GM19239 (cell line): ENCODE measurements at regions not wholly inside any gene's neighbourhood (a gene's known extent, or its start where the extent isn't known, plus 50 kb on each side); places are given as distances from the start of the nearest gene placed in this dataset.
A peak's percentile ranks its signal among the peaks of the same experiment; 100 is the strongest.
"Not testable (repeated sequence)": the region's sequence is repeated elsewhere in the genome, so short reads cannot be mapped to it uniquely, and the experiment has no call there.

Source experiments
- DNase-seq: peaks from one replicate; pipeline ENCODE4 v3.0.0; 2011; ENCODE audit warnings: low spot score; ENCODE audit not compliant: insufficient read length
- FAIRE-seq: peaks from 2 replicates; lab custom pipeline; 2011; peaks lifted over from hg19 to GRCh38; lab: Jason Lieb, UNC

DNA sequence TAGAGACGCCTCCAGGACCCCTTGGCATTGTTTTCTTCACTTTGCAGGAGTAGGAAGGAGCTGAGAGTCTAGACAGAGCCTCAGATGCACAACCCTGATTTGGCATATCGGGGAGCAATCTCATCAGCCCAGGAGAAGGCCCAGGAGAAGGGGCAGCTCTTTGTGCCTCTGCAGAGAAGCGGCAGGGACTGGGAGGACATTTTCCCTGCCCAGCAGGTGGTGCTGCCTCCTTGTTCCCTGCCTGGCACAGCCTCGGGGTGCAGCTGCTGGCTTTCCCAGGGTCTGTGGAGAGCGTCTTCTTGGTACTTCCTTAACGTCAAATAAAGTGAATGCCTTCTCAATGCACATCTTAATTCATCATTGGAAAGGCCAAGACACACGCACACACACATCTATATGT lies 419.5 kb downstream of the TMEM121 start:
- FAIRE-seq (no peak), DNase-seq (no peak)

DNA sequence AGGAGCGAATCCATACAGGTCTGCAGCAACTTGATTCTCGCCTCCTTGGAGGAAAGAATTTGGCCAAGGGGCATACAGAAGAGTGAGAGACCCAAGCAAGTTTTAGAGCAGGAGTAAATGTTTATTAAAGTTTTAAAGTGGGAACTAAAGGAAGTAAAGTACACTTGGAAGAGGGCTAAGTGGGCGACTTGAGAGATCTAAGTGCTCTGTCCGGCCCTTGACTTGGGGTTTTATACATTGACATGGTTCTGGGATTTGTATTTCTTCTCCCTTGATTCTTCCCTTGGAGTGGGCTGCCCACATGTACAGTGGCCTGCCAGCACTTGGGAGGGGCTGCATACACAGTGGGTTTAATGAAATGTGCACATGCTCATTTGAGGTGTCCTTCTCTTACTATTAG lies 421.2 kb downstream of the TMEM121 start:
- DNase-seq = no peak
- no peak for FAIRE-seq

DNA sequence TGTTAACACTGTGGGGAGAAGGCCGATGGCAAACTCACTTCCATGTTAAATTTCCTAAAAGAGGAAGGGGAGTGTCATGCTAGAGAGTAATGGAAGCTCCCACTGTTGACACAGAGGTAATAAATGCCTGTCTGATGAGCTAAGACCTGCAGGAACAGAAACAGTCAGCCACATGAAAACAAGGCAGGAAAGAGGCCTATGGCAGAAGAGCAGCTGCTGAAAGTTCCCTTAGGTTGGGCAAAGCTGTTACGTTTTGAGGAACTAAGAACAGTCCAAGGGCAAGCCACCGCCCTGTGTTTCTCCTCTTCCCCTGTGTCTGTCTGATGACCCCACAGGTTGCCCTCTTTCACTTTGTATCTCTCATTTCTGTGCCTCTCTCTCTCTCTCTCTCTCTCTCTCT lies 422.6 kb downstream of the TMEM121 start:
- FAIRE-seq, DNase-seq: not testable (repeated sequence)

DNA sequence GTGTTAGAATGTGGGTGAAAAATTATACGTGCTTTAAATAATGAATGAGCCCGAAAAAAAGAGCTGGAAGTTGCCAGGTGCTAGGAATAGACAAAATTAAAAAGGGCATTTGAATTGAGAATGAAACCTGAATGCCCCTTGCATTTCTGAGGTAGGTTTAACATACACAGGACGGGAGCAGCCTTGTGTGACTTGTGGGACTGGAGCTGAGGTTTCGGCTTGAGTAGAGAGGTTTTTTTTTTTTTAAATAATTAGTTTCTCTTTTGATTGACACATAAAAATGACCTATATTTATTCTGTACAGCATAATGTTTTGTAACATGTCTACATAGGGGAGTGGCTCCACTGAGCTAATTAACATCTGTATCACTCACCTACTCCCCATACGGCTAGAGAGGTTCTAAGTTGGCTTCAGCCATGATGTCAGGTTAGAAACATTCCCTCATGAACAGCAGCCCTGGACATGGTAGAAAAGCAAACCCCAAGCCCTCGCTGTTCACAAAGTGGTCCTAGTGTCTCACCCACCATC lies 424.0 kb downstream of the TMEM121 start:
- DNase-seq, FAIRE-seq: not testable (repeated sequence)

DNA sequence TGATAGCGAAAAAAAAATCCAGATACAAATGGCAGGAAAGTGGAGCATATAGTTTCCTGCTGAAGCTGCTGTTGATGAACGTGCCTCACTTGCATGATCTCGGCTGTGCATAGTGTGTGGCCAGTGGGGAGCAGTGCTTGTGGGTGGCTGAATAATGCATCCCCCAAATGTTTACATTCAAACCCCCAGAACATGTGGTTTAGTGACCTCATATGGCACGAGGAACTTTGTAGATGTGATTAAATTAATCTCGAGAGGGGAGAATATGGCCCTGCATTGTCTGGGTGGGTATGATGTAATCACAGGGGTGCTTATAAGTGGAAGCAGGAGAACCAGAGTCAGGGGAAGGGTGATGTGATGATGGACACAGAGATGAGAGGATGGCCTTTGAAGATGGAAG lies 425.0 kb downstream of the TMEM121 start:
- FAIRE-seq (no peak), DNase-seq (no peak)

DNA sequence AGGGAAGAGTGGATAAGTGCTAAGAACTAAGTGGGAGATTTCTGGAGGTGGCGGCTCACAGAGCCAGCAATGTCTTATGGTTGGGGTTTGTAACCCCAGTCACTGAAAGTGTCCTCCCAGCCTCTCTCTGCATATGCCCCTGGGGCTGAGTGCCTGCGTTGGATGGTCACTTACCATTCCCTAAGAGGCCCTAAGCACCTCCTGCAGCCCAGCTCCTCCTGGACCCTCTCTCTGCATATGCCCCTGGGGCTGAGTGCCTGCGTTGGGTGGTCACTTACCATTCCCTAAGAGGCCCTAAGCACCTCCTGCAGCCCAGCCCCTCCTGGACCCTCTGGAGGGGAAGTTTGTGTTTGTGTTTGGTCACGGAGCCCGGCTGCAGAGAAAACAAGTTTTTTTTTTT lies 425.8 kb downstream of the TMEM121 start:
- DNase-seq = no peak
- FAIRE-seq = no peak

DNA sequence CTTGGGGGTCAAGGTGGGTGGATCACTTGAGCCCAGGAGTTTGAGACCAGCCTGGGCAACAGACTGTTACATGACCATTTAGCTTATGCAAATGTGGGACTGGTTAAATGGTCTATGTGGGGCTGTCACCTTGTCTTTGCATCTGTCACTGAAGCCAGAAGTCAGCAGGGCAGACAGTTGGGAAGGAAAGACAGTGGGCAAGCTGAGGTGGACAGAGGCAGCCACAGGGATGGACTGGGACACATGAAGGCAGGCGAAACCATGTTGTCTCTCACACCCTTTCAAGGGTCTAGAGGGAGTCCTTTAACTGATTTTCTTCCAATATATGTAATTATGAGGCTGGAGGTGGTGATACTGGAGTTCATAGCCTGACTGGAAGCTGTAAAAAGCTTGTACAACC lies 426.4 kb downstream of the TMEM121 start:
- DNase-seq (no peak), FAIRE-seq (no peak)

DNA sequence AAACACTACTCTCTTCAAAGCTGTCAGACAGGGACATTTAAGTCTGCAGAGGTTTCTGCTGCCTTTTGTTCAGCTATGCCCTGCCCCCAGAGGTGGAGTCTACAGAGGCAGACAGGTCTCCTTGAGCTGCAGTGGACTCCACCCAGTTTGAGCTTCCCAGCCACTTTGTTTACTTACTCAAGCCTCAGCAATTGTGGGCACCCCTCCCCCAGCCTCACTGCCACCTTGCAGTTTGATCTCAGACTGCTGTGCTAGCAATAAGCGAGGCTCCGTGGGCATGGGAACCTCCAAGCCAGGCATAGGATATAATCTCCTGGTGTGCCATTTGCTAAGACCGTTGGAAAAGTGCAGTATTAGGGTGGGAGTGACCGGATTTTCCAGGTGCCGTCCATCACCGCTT lies 435.2 kb downstream of the TMEM121 start:
- DNase-seq, FAIRE-seq: not testable (repeated sequence)

DNA sequence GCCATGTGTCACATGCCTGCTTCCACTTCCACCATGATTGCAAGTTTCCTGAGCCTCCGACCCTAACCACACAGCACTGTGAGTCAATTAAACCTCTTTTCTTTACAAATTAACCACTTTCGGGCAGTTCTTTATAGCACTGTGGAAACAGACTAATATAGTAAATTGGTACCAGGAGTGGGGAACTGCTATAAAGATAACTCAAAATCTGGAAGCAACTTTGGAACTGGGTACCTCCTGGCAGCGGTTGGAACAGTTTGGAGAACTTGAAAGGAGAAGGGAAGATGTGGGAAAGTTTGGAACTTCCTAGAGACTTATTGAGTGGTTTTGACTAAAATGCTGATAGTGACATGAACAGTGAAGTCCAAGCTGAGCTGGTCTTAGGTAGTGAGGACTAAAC lies 436.1 kb downstream of the TMEM121 start:
- FAIRE-seq = no peak
- no peak for DNase-seq

DNA sequence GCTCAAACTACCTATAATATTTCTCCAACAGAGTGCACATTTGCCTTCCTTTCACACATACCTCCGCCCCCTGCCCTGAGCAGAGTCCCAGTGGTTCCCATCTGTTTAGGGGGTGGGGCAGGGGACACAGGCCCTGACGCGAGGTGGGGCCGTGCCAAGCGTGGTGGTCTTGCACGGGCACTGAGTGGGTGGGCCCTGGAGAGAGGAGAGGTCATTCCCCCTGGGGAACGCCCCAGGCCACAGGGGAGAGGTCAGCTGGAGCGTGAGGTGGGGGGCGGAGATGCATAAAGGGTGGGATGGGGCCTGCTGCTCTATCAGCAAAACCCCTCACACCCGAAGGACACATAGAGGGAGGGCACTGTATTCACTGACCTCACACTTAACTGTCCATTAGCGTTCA lies 441.9 kb downstream of the TMEM121 start:
- DNase-seq (no peak), FAIRE-seq (no peak)

DNA sequence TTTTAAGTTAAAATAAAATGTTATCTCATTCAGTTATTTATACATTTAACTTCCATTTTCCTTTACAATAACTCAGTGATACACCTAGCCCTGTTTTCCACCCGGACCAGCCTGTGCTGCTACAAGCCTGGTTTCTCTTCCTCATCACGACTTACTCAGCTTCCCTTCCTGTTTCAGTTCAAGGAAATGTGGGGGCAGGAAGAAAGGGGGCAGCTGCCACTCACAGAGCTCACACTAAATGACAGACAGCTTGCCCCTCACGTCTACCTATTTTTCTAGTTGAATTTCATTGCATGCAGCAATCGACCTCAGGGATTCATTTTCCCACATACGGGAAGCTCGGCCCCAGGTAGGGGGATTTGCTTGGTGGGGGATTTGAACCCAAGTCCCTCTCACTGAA lies 442.6 kb downstream of the TMEM121 start:
- DNase-seq, FAIRE-seq: not testable (repeated sequence)

DNA sequence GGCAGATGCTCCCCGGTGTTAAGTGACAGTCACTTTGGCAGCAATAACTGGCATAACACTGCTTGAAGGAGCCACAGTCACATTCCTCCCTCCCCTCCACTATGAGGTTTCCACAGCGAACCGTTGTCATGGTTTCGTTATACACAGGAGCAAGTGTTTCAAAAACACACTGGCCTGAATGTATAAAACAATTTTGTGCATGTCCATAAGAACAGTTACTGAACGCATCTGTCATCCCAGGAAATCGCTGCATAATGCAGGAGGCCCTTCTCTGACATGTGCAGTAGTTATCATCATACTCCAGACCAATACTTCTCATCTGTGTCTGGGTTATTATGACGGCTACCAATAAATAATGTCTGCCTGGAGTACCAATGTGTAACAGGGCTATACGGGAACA lies 444.4 kb downstream of the TMEM121 start:
- not testable (repeated sequence) for FAIRE-seq, DNase-seq

DNA sequence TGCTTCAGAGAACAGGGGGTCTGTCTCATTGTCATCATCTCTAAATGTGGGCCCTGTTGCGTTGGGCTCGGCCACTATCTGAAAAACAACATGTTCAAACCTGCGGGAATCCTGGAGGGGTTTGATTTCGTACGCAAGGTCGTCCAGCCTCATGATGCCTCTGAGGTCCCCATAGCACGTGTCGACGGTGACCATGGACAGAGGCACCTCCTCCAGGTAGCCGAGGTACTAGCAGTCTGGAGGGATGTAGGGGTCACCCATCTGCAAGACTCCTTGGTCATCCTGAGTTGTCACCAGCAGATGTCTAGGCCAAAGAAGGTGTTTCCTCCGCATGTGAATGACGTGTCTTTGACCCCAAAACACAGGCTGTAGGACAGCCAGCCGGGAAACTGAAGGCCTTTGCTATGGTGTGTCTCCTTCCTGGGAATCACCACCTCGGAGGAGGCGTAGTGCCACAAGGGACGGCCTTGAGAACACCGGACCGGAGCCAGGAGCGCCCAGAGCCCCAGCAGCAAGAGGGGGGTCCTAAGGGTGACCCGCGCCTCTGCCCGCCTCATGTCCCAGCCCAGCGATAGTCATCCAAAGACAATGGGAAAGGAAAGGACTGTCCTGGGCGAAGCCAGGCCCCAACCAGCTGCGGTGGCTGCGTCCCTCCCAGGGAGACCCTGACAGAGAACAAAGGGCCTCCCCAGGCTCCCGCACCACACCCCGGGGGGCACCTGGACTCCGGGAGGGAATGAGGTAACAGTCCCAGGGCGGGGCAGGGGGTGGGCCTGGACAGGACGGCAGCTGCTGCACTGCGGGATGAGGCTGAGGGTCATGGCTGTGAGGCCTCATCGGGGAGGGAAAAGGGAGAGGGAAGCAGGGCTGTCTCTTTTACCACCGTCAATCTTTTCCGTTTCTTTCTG lies 445.5 kb downstream of the TMEM121 start:
- FAIRE-seq (no peak), DNase-seq (no peak)

DNA sequence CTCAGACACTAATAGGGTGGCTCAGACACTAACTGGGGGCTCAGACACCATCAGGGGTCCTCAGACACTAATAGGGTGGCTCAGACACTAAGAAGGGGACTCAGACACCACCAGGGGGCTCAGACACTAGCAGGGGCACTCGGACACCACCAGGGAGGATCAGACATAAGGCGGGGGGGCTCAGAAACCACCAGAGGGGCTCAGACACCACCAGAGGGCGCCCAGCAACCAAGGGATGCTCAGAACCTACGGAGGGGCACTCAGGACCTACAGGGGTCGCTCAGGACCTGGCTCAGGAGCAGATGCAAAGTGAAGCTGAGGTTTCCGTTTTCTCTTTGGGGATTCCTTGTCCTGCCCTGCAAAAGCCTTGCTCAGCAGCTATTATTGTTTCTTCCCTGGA lies 448.5 kb downstream of the TMEM121 start:
- no peak for DNase-seq
- FAIRE-seq = peak; percentile 94

DNA sequence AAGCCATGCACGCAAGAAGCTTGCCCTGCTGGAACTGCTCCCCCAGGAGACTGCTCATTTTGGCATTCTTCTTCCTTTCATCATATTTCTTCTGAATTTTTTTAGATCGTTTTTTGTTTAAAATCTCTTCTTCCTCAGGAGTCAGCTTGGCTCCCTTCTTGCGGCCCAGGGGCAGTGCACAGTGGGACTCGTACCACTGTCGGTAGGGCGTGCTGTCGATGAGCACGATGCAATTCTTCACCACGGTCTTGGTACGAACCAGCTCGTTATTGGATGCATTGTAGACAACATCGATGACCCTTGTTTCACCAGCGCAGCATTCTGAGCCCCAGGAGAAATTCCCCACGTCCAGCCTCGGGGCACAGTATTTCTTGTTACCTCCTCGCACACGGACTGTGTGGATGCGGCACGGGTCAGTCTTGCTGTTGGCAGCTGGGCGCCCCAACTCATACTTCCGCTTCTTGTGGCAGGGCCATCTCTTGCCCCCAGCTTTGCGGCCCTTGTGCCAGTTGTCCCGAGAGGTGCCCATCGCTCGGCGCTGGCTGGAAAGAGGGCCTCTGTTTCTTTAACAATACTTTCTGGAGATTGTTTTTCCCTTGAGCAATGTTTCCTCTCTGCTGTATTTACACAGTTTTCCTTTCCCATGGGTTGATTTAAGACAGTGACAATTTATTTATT lies 452.4 kb downstream of the TMEM121 start:
- FAIRE-seq (no peak), DNase-seq (no peak)

DNA sequence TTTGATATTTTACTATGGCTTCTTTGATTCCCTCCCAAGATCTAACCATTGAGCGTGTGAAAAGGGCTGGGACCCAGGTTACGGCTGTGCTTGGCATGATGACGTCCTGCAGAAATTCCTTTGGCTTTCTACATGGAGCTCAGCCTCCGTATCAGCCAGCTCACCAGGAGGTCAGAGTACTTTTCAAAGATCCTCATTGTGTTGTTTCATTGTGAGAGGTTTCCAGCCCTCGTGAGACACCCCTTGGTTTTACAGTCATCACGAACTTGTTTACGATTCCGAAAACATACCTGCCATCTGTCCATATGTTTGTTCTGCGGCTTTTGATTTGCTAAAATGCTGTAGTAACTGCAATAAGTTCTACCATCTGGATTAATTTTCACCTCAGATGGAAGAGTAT lies 453.1 kb downstream of the TMEM121 start:
- DNase-seq = no peak
- FAIRE-seq = no peak

DNA sequence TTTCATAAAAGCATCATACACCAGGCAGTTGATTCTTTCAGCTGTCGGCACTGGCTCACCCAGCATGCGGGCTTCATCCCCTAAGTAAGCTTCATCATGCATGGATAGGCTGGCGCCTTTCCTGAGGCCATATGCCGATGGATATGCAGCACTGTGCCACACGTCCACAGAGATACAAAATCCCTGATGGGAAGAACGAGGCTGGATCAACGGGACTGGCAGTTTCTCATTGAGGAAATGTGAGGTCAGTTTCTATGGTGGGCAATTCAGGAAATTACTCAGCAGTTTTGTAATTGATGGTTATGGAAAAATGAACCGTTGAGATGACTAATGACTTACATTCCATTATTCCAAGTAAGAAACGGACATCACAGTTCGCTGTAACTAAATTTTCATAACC lies 453.8 kb downstream of the TMEM121 start:
- DNase-seq (no peak), FAIRE-seq (no peak)

DNA sequence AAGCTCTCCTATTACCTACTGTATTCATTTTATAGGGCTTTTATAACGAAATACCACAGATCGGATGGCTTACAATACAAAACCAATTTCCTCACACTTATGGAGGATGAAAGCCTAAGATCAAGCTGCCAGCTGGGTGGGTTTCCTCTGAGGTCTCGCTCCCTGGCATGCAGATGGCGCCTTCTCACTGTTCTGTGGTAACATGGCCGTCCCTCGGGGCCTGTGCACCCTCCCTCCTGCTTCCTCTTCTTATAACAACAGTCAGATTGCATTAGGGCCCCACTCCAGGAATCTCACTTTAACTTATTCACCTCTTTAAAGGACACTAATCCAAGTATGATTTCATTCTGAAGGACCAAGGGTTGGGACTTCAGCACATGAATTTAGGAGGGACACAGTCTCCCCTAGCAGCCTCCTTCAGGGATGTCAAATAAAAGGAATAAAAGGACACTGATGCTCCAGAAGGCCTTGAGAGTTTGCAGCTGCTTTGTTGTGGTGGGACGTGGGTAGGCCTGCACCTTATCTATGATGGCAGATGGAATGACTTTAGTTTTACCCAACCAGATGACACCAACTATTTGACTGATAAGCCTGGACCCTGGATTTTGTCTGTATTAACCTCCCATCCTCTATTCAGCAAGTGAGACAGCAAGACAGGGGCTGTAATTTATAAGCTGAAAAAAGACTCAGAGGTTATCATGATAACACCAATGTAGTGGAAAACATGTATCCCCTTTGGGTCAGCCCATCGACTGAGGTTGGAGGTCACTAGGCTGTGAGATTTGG lies 455.3 kb downstream of the TMEM121 start:
- DNase-seq, FAIRE-seq: not testable (repeated sequence)

DNA sequence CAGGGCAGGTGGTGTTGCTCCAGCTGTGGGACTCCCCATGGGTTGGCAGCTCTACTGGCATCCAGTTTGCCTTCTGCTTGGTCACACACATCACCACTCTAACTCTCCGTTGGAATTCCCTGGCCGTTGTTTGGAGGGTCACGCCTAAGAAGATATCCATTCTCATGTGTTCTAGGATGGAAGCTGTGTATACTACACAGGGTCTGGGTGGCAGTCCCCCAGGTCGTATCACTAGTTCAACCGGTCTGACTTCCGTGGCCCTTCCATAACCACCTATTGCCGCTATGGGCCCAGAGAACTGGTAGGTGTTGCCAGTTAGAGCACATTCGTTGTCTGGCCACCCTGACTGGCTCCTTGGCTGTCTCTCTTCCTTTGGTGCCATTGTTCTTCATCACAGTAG lies 456.3 kb downstream of the TMEM121 start:
- FAIRE-seq (no peak), DNase-seq (no peak)

DNA sequence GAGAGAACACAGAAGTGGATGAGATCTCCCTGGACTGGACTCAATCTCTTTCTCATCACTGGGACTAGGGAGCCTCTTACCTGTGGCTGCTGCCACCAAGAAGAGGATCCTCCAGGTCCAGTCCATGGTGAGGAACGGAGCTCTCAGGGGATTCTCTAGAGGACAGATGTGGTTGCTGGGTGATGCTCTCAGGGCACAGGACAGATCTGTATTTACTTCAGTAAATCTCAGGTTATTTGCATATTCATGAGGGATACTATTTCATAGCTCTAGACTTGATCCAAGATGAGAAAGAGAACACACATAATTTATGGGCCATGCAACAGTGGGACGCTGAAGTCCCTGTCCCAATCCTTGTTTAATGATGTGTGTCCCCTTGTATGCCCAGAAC lies 460.5 kb downstream of the TMEM121 start:
- FAIRE-seq = peak; percentile 70

More for the DNA sequence above, 460.5 kb downstream of the TMEM121 start:
- DNase-seq = no peak
